NCI-H1048 (cell line): ENCODE measurements at regions not wholly inside any gene's neighbourhood (a gene's known extent, or its start where the extent isn't known, plus 50 kb on each side); places are given as distances from the start of the nearest gene placed in this dataset.
"Not testable (repeated sequence)": the region's sequence is repeated elsewhere in the genome, so short reads cannot be mapped to it uniquely, and the experiment has no call there.

Experiments
- DNase-seq: peaks from one replicate; lab custom pipeline; 2025; lab: John Stamatoyannopoulos, UW

GRCh38 chrX:137646472-137646871, 80.5 kb downstream of the ZIC3 start:
- no peak for DNase-seq

DNA sequence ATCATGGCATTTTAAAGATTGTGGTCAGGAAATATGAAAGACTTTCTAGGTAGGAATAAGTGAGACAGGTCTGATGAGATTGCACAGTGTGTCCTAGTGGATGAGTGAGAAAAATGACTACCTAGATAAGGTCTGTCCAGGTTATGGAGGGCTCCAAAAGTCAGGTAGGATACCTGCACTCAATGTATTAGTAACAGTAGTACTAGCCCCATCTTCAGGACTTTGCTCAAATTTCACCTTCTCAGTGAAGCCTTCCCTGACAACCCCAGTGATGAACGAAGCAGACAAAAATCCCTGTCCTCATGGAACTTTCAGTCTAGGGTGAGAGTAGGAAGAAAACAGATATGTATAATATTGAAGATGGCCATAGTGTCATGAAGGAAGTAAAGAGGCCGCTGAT, 85.7 kb downstream of the ZIC3 start:
- no peak for DNase-seq

- DNase-seq = no peak
Observed at GRCh38 chrX:137652086-137652485, 86.2 kb downstream of the ZIC3 start.

GRCh38 chrX:137654481-137654880, 88.6 kb downstream of the ZIC3 start:
- no peak for DNase-seq

GRCh38 chrX:137667776-137668175, 101.8 kb downstream of the ZIC3 start:
- no peak for DNase-seq

DNA sequence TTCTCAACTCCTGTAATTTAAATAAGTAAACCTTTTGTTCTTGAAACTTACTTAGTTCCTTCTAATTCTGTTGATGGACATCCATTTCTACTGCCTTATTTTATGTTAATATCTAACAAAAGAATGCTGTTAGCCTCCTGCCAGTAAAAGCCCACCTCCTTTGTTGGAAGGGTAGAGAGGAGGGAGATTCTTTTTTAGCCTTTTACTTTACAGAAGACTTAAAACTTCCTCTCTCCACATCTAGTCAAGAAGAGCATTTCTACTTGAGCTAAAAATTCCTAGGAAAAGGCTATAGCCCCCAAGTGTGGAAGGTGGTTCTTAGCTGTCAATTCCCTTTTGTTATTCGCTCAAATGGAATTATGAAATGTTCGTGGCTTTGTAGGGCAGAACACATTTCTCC, 118.7 kb downstream of the ZIC3 start:
- DNase-seq = no peak

DNA sequence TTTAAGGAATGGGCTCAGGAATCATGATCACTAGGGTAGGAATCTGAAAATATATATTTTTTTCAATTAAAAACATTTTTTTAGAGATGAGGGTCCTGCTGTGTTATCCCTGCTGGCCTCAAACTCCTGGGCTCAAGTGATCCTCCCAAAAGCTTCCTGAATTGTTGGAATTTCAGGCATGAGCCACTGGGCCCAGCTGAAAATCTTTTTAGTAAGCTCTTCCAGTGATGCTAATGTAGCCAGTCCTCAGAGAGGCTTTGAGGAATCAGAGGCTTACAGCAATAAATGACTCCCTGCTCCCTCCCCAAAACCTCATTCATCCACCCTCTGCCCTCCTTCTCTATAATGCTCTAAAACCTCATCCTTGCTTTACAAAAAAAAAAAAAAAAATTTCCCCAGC, 129.5 kb downstream of the ZIC3 start:
- no peak for DNase-seq

DNA sequence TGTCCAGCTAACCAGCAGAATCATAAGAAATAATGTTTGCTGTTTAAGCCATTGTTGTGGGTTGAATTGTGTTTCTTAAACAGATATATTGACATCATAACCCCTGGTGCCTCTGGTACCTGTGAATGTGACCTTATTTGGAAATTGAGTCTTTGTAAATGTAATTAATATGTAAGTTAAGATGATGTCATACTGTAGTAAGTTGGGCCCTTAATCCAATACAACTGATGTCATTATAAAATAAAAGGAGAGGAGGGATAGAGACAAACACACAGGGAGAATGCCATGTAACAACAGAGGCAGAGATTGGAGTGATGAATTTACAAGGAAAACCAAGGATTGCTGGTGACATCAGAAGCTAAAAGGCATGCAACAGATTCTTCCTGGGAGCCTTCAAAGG, 141.4 kb downstream of the ZIC3 start:
- DNase-seq = no peak

DNA sequence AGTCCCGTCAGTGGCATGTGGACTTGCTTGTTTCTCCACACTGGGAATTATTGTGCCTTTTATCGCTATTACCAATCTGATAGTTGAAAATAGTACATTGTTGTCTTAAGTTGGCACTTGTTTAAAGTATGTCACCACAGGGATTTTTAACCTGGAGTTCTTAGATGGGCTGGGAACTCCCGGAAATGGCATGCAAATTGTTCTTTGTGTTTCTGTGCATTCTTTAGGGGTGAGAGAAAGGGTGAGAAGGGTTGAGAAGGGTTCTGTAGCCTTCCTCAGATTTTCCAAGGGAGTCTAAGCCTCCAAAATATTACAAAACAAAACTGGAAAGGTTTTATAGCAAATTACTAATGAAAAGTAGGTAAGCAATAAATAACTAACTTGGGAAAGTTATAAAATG, 176.9 kb downstream of the ZIC3 start:
- DNase-seq = no peak

DNA sequence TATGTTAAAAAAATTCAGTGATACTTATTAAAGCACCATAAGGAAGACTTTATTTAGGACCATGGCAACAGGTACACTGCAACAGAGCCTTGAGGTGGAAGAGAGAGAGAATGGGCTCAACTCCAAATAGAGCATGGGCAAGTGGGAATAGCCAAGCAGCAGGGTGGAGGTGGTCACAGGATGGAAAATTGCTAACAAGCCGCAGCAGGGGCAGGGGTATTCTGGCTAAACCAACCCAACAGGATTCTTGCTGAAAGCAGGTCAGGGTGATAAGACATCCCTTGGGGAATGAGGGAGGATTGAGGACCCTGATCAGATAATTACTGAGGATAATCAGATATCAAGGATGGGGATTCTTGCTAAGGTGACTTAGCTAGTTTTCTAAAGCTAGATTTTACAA, 177.5 kb downstream of the ZIC3 start:
- no peak for DNase-seq

GRCh38 chrX:137746289-137746688, 180.4 kb downstream of the ZIC3 start:
- no peak for DNase-seq

DNA sequence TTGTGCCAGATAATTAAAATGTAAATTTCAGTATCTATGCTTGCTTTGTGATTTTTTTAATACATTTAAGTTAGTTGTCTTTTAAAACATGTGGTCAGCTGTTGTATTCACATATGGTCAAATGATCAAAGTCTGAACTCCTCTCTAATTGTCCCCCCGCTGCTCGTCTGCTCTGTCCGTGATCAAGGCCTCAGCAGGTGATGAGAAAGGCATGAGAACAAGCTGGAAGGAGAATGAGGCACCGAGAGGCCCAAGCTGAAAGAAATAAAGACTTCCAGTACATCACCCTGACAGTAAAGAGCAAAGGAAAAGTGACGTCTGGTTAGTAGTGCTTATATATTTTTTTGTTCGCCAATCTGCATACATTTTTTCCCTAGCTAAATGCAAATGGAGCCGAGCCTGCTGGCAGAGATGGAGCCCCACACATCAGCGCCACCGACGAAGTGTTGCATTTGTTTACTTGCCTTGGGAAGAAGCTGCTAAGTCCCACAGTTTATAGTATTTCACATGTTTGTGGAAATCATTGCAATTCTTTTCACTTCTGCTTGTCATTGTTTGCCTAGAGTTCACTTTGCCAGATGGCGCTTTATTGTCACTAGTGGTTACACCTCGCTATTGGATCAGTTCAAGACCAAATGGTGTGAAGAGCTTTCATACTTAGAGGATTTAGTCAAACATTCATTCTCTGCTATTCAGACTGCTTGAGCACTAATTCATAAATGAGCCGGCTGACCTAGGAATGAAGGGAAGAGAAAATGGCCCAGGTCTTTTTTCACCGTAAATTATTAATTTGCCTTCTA, 181.5 kb downstream of the ZIC3 start:
- DNase-seq = no peak

DNA sequence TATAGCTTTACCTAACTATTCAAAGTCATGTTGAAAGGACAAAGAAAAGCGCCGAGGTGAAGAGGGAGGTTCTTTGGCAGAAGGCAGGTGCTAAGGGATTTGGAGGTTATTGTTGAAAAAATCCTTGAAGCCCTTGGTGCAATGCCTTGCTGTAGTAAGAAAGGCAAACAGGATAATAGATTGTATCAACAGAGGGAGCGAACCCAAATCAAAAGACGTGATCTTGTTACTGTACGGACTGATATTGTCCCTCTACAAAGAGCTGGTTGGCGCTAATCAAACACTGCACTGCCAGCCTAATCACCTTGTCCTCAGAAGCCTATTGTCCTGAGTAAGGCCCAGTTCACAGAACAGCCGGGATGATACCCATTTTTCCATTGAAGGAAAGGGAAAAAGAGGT, 182.9 kb downstream of the ZIC3 start:
- DNase-seq = no peak

- no peak for DNase-seq
Observed at GRCh38 chrX:137749246-137749645, 183.3 kb downstream of the ZIC3 start.

DNA sequence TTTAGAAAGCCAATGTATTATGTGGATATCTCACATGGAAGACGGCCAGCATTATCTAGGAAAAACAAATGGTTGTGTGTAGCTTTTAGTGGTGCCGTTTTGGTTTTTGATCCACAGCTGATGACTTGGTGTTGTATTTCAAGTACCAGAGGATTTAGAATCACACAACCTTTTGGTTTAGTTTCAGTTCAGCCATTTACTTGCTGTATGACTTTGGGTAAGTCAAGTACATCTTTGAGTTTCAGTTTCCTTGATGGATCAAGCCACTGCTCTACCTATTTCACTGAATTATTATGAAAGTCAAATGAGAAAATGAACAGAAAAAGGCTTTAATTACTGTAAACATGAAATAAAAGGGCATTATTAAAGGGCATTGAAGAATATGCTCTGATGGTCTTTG, 205.6 kb downstream of the ZIC3 start:
- DNase-seq = no peak

GRCh38 chrX:137792214-137792613, 226.3 kb downstream of the ZIC3 start:
- no peak for DNase-seq

GRCh38 chrX:137797926-137798325, 232.0 kb downstream of the ZIC3 start:
- DNase-seq = not testable (repeated sequence)

DNA sequence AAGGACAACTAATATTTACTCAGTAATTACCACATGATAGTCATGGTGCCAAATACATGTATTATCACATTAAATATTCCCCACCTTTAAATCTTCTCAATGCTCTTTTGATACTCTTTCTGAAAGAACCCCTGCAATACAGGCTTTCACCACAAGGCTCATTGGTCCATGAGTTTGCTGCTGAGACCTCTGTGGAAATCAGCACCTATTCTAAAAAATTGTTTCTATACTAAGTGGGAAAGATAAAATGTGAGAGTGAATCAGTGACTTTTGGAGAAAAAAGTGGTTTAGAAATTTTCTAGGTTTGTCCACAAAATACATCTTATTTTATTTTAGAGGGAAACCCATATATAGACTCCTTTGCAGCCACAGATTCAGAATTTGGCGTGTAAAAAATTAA, 257.3 kb downstream of the ZIC3 start:
- DNase-seq = no peak

DNA sequence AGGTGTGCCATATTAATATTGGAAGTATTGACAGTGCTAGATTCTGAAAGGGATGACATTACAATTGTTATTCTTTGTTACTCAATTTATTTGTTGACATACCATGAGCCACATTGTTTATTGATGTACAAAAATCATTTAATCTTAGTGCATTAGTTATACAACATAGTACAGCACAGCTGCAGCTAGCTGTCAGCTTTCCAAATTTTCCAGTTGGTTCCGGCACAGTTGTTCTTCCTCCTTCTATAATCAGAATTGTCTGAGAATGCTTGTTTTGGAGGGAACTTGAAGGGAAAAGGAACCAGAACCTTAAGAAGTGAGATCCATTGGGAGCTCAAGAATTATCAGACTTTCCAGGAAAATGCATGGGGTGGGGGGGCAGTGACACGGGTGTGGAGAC, 281.4 kb downstream of the ZIC3 start:
- no peak for DNase-seq

- DNase-seq = no peak
Observed at GRCh38 chrX:137848266-137848905, 282.5 kb downstream of the ZIC3 start.

DNA sequence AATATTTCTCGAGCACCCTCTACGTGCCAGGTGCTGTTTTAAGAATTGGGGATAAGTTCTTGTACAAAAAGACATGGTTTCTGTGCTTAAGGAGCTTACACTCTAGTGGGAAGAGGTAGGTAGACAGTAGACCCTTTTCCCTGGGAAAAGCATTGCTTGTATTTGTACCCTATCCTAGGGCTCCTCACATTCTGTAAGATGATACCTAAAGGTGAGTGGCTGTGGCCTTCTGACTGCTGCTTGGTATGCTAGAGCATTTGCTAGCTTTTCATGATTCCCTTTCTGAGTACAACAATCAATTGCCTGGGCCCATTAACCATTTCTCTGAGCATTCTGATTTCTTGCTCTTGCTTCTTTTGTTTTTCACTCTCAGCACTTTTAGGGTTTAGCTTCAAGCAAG, 286.6 kb downstream of the ZIC3 start:
- no peak for DNase-seq

DNA sequence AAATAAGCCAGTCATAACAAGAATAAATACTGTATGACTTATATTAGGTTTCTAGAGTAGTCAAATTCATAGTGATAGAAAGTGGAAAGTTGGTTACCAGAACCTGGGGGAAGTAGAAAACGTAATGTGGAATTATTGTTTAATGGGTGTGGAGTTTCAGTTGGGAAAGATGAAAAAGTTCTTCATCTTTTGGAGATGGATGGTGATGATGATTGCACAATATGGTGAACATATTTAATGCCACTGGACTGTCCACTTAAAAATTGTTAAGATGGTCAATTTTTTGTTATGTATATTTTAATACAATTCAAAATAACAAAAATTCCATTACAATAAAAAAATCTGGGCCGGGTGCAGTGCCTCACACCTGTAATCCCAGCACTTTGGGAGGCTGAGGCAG, 289.6 kb downstream of the ZIC3 start:
- DNase-seq = no peak

DNA sequence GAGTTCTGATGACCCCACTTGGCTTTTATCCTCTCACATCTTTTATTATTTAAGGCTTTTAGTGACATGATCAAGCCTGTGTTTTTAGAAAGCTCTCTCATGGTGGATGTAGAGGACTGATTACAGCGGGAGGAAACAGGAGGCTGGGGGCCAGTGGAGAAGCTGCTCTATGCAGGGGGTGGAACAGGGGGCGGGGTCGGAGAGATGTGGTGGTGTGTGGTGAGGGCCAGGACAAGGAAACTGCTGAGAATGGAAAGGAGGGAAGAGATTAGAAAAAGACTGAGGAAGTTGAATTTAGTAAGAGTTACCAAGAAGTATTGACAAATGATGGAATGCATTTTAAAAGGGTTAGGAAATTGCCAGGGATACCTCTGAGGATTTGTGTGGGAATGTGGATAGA, 292.2 kb downstream of the ZIC3 start:
- DNase-seq = no peak

GRCh38 chrX:137878401-137878800, 312.5 kb downstream of the ZIC3 start:
- no peak for DNase-seq
